Caco-2 (cell line): ENCODE measurements at regions not wholly inside any gene's neighbourhood (a gene's known extent, or its start where the extent isn't known, plus 50 kb on each side); places are given as distances from the start of the nearest gene placed in this dataset.

Source experiments
- BruUV-seq: library from RNA; stranded (reverse); fragments of 400-500 nt; replicated peaks from 2 replicates; lab custom pipeline; 2021; lab: Mats Ljungman, UMichigan
- CTCF ChIA-PET: fragments of 300-600 bp; sonication (Branson Sonifier 250); formaldehyde crosslinking; loops from one replicate; lab custom pipeline; 2022; ENCODE audit warnings: antibody characterized with exemption; lab: Charles Lee
- POLR2A ChIA-PET: fragments of 300-600 bp; sonication (Branson Sonifier 250); formaldehyde crosslinking; loops from one replicate; lab custom pipeline; 2022; ENCODE audit warnings: antibody characterized with exemption; lab: Charles Lee
- DNase-seq, 2 experiments: peaks; one replicate each; pipeline versions ENCODE4 v3.0.0 to v3.0.0-alpha.2; 2020 to 2022
- H3K27me3 ChIP-seq: replicated peaks from 2 replicates; pipeline ENCODE4 v1.6.0; 2011; ENCODE audit warnings: low read length; ENCODE audit not compliant: control insufficient read depth, insufficient read depth
- H3K36me3 ChIP-seq: 2 replicates; pipeline ENCODE4 v1.5.1; 2011; ENCODE audit warnings: low read length; ENCODE audit not compliant: control insufficient read depth, insufficient read depth
- H3K4me1 ChIP-seq: fragments of 250-450 bp; sonication (Bioruptor Pico); 2 replicates; pipeline ENCODE4 v1.5.1; 2020; ENCODE audit warnings: mild to moderate bottlenecking
- H3K4me3 ChIP-seq: 2 replicates; pipeline ENCODE4 v1.5.1; 2011; ENCODE audit warnings: low read depth, mild to moderate bottlenecking, control low read depth, low read length
- H3K9me3 ChIP-seq: fragments of 250-450 bp; sonication (Bioruptor Pico); 2 replicates; pipeline ENCODE4 v1.5.1; 2020; ENCODE audit warnings: mild to moderate bottlenecking, moderate library complexity
- H3K27ac Mint-ChIP-seq: one replicate; pipeline ENCODE4 v1.8.0; 2022; ENCODE audit warnings: mixed read lengths; ENCODE audit not compliant: unreplicated experiment
- H3K27me3 Mint-ChIP-seq: one replicate; pipeline ENCODE4 v1.8.0; 2022; ENCODE audit warnings: mixed read lengths; ENCODE audit not compliant: insufficient read depth, unreplicated experiment
- H3K36me3 Mint-ChIP-seq: one replicate; pipeline ENCODE4 v1.8.0; 2022; ENCODE audit warnings: mild to moderate bottlenecking, mixed read lengths; ENCODE audit not compliant: insufficient read depth, unreplicated experiment
- H3K4me1 Mint-ChIP-seq: one replicate; pipeline ENCODE4 v1.8.0; 2022; ENCODE audit warnings: low read depth, mixed read lengths; ENCODE audit not compliant: unreplicated experiment
- H3K4me3 Mint-ChIP-seq: one replicate; pipeline ENCODE4 v1.8.0; 2022; ENCODE audit warnings: mild to moderate bottlenecking, moderate library complexity, mixed read lengths; ENCODE audit not compliant: unreplicated experiment
- H3K9me3 Mint-ChIP-seq: one replicate; pipeline ENCODE4 v1.8.0; 2022; ENCODE audit warnings: mixed read lengths; ENCODE audit not compliant: unreplicated experiment
- intact Hi-C: fragments of 100-400 bp; cut with micrococcal nuclease; formaldehyde crosslinking; loops from one replicate; pipeline ENCODE4 v1.10.0; 2022; ENCODE audit not compliant: unreplicated experiment
- TF ChIP-seq, protein P1 (sequence below), 2 experiments: fragments of 200-600 bp in 1 of 2; IDR thresholded peaks; 1 replicate in 1 of 2; 2 replicates in 1 of 2; pipeline versions ENCODE4 v1.5.1 to v1.8.0; 2011 to 2022; ENCODE audit warnings: antibody characterized with exemption in 1 of 2, control low read depth in 1 of 2, inconsistent platforms in 1 of 2, low read depth in 1 of 2, low read length in 1 of 2, mild to moderate bottlenecking in 1 of 2, moderate library complexity in 1 of 2; ENCODE audit not compliant: insufficient read depth in 1 of 2, severe bottlenecking in 1 of 2, unreplicated experiment in 1 of 2

GRCh38 chr5:152309926-152310450 is 95.1 kb downstream of the NMUR2 start:
- no TSS peak for BruUV-seq
- H3K36me3 ChIP-seq, result no peaks in the 10 kb centered on the region
- no peaks in the 10 kb centered on the region for H3K27me3 ChIP-seq
- no peaks in the 10 kb centered on the region for H3K4me1 ChIP-seq
- POLR2A ChIA-PET, result no interaction called here
- no peak for DNase-seq
- H3K9me3 ChIP-seq, result no peaks in the 10 kb centered on the region
- H3K9me3 Mint-ChIP-seq, result no peaks in the 10 kb centered on the region
- no peak overlapping the region for H3K4me3 Mint-ChIP-seq
- intact Hi-C loops, result no loop called here
- no peaks in the 10 kb centered on the region for H3K36me3 Mint-ChIP-seq
- H3K27ac Mint-ChIP-seq, result no peak overlapping the region
- H3K4me1 Mint-ChIP-seq, result no peaks in the 10 kb centered on the region
- CTCF ChIA-PET, result no interaction called here
- peaks cover 8% of the 10 kb centered on the region for H3K27me3 Mint-ChIP-seq
- TF ChIP-seq, protein P1, sequence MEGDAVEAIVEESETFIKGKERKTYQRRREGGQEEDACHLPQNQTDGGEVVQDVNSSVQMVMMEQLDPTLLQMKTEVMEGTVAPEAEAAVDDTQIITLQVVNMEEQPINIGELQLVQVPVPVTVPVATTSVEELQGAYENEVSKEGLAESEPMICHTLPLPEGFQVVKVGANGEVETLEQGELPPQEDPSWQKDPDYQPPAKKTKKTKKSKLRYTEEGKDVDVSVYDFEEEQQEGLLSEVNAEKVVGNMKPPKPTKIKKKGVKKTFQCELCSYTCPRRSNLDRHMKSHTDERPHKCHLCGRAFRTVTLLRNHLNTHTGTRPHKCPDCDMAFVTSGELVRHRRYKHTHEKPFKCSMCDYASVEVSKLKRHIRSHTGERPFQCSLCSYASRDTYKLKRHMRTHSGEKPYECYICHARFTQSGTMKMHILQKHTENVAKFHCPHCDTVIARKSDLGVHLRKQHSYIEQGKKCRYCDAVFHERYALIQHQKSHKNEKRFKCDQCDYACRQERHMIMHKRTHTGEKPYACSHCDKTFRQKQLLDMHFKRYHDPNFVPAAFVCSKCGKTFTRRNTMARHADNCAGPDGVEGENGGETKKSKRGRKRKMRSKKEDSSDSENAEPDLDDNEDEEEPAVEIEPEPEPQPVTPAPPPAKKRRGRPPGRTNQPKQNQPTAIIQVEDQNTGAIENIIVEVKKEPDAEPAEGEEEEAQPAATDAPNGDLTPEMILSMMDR (IDR thresholded peaks at IDR 0.05; ENCODE audit: insufficient read depth in 1 of 2, low read depth in 1 of 2, low read length in 1 of 2, severe bottlenecking in 1 of 2, unreplicated experiment in 1 of 2), result no peak
- no peak overlapping the region for H3K4me3 ChIP-seq

- intact Hi-C loops, result no loop called here
- Mint-ChIP-seq H3K27me3 (peaks cover 4% of the 10 kb centered on the region), H3K4me3 (no peak overlapping the region), H3K27ac (no peak overlapping the region), H3K4me1 (no peaks in the 10 kb centered on the region), H3K36me3 (no peaks in the 10 kb centered on the region), H3K9me3 (no peaks in the 10 kb centered on the region)
- ChIA-PET CTCF (no interaction called here), POLR2A (no interaction called here)
- Histone ChIP-seq H3K36me3 (no peaks in the 10 kb centered on the region), H3K9me3 (no peaks in the 10 kb centered on the region), H3K4me3 (no peak overlapping the region), H3K4me1 (no peaks in the 10 kb centered on the region), H3K27me3 (no peaks in the 10 kb centered on the region)
- TF ChIP-seq, protein P1 (IDR thresholded peaks at IDR 0.05; ENCODE audit: insufficient read depth in 1 of 2, low read depth in 1 of 2, low read length in 1 of 2, severe bottlenecking in 1 of 2, unreplicated experiment in 1 of 2), result no peak
- BruUV-seq, result no TSS peak
- no peak for DNase-seq
Observed at GRCh38 chr5:152306386-152306785, 98.7 kb downstream of the NMUR2 start.

GRCh38 chr5:152305525-152305924 is 99.6 kb downstream of the NMUR2 start:
- TF ChIP-seq, protein P1 (IDR thresholded peaks at IDR 0.05; ENCODE audit: insufficient read depth in 1 of 2, low read depth in 1 of 2, low read length in 1 of 2, severe bottlenecking in 1 of 2, unreplicated experiment in 1 of 2), result no peak
- ChIA-PET CTCF (no interaction called here), POLR2A (interaction anchor here (0.6 kb wide), 1 partner anchor 207 kb away, joined by 4 read pairs; no protein-coding TSS in a partner anchor)
- Mint-ChIP-seq H3K36me3 (no peaks in the 10 kb centered on the region), H3K4me3 (no peak overlapping the region), H3K27me3 (no peaks in the 10 kb centered on the region), H3K9me3 (no peaks in the 10 kb centered on the region), H3K4me1 (no peaks in the 10 kb centered on the region), H3K27ac (no peak overlapping the region)
- no peaks in the 10 kb centered on the region for H3K9me3 ChIP-seq
- H3K4me1 ChIP-seq, result no peaks in the 10 kb centered on the region
- no peaks in the 10 kb centered on the region for H3K36me3 ChIP-seq
- intact Hi-C loops, result no loop called here
- H3K27me3 ChIP-seq, result no peaks in the 10 kb centered on the region
- DNase-seq, result no peak
- no TSS peak for BruUV-seq
- no peak overlapping the region for H3K4me3 ChIP-seq
